HEK293T (cell line): ENCODE measurements at regions not wholly inside any gene's neighbourhood (a gene's known extent, or its start where the extent isn't known, plus 50 kb on each side); places are given as distances from the start of the nearest gene placed in this dataset.
A peak's percentile ranks its signal among the peaks of the same experiment; 100 is the strongest.

Experiments
- CTCF ChIA-PET: fragments of 350-600 bp; formaldehyde crosslinking; extraction: SDS; loops from one replicate; lab custom pipeline; 2021; ENCODE audit warnings: antibody characterized with exemption, inconsistent platforms; lab: Yijun Ruan, JAX
- POLR2A ChIA-PET: fragments of 350-600 bp; formaldehyde crosslinking; extraction: SDS; loops from one replicate; lab custom pipeline; 2020; ENCODE audit warnings: antibody characterized with exemption, inconsistent platforms; lab: Yijun Ruan, JAX
- DNase-seq: peaks from one replicate; pipeline ENCODE4 v3.0.0; 2012; ENCODE audit warnings: mixed read lengths; ENCODE audit errors: extremely low spot score
- ARNT ChIP-seq: fragments of 450-650 bp; IDR thresholded peaks from 2 replicates; pipeline ENCODE4 v1.6.1; 2017; ENCODE audit warnings: mild to moderate bottlenecking
- BHLHE40 ChIP-seq: fragments of 450-650 bp; IDR thresholded peaks from 2 replicates; pipeline ENCODE4 v1.6.1; 2016; ENCODE audit warnings: mild to moderate bottlenecking, moderate library complexity, borderline replicate concordance
- CTBP1 ChIP-seq: fragments of 450-650 bp; IDR thresholded peaks from 2 replicates; pipeline ENCODE4 v1.6.1; 2016; ENCODE audit warnings: borderline replicate concordance
- ELF4 ChIP-seq: fragments of 450-650 bp; IDR thresholded peaks from 2 replicates; pipeline ENCODE4 v1.6.1; 2017; ENCODE audit warnings: antibody characterized with exemption
- FOXA1 ChIP-seq: fragments of 450-650 bp; IDR thresholded peaks from 2 replicates; pipeline ENCODE4 v1.6.1; 2016; ENCODE audit warnings: mild to moderate bottlenecking
- FOXK2 ChIP-seq: fragments of 450-650 bp; IDR thresholded peaks from 2 replicates; pipeline ENCODE4 v1.6.1; 2016; ENCODE audit warnings: mild to moderate bottlenecking
- FOXM1 ChIP-seq: fragments of 450-650 bp; IDR thresholded peaks from 2 replicates; pipeline ENCODE4 v1.6.1; 2017; ENCODE audit warnings: mild to moderate bottlenecking, borderline replicate concordance
- HDGF ChIP-seq: fragments of 450-650 bp; IDR thresholded peaks from 2 replicates; pipeline ENCODE4 v1.6.1; 2017; ENCODE audit warnings: antibody characterized with exemption, borderline replicate concordance
- L3MBTL2 ChIP-seq: fragments of 450-650 bp; conservative IDR thresholded peaks from 2 replicates; pipeline ENCODE4 v1.6.1; 2016; ENCODE audit warnings: mild to moderate bottlenecking
- NFRKB ChIP-seq: fragments of 450-650 bp; IDR thresholded peaks from 2 replicates; pipeline ENCODE4 v1.6.1; 2016; ENCODE audit warnings: mild to moderate bottlenecking, moderate library complexity
- PKNOX1 ChIP-seq: fragments of 450-650 bp; IDR thresholded peaks from 2 replicates; pipeline ENCODE4 v1.6.1; 2016
- SUZ12 ChIP-seq: fragments of 450-650 bp; IDR thresholded peaks from 2 replicates; pipeline ENCODE4 v1.6.1; 2016; ENCODE audit warnings: mild to moderate bottlenecking
- TARDBP ChIP-seq: fragments of 450-650 bp; IDR thresholded peaks from 2 replicates; pipeline ENCODE4 v1.6.1; 2016
- ZNF384 ChIP-seq: fragments of 450-650 bp; IDR thresholded peaks from 2 replicates; pipeline ENCODE4 v1.6.1; 2016

DNA sequence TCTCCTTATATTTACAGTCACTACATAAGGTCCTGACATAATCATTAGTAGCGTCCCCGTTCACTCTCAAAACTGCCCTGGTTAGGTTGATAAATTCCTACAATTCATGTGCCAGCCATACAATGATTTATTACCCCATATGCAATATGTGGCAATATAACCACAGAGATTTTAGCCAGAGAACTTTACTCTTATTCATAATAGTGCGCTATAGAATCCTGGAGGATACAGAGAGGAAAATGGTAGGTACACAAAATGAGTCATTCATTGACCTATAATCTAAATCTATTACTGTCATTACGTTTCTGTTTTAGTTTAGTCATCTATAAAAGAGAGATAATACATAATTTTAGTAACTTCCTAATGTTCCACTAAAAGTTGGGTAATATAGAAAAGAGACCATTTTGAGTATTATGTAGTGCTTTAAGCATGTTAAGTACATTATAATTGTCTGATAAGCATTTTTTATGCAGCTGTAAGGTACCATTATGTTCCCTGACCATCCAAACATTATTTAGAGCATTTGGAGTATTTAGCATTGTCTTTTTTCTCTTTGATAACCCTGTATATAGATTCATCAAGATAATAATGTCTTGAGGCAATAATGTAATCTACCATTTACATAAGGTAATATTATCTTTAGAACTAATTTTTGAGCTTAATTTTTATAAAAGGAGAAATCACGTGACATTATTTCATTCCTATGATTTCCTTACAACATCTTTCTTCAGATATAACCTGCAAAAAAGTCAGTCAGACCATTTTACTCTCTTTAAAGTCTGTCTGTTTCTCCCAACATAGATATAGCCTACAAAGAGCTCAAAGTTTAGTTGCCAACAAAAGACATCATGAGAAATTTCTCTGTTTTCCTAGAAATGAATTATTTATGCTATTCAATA, 655.5 kb upstream of the ZNF608 start:
- ChIA-PET POLR2A (interaction anchor here (1.0 to 1.2 kb wide), 2 partner anchors 9 to 10 kb away, joined by 3 read pairs; no protein-coding TSS in a partner anchor), CTCF (no interaction called here)
- TF ChIP-seq PKNOX1 = peak; percentile 88
- no peak for TF ChIP-seq BHLHE40

GRCh38 chr5:125402787-125403186, 656.3 kb upstream of the ZNF608 start:
- ChIA-PET POLR2A (interaction anchor here (1.0 to 1.2 kb wide), 2 partner anchors 9 to 10 kb away, joined by 3 read pairs; no protein-coding TSS in a partner anchor), CTCF (no interaction called here)
- DNase-seq = no peak
- TF ChIP-seq FOXK2 = no peak
- no peak for TF ChIP-seq ELF4
- TF ChIP-seq ZNF384 = no peak
- no peak for TF ChIP-seq BHLHE40
- no peak for TF ChIP-seq SUZ12
- TF ChIP-seq NFRKB = no peak
- no peak for TF ChIP-seq FOXA1
- no peak for TF ChIP-seq TARDBP
- TF ChIP-seq FOXM1 = no peak
- no peak for TF ChIP-seq CTBP1

More for the DNA sequence above, 655.5 kb upstream of the ZNF608 start:
- DNase-seq = no peak

DNA sequence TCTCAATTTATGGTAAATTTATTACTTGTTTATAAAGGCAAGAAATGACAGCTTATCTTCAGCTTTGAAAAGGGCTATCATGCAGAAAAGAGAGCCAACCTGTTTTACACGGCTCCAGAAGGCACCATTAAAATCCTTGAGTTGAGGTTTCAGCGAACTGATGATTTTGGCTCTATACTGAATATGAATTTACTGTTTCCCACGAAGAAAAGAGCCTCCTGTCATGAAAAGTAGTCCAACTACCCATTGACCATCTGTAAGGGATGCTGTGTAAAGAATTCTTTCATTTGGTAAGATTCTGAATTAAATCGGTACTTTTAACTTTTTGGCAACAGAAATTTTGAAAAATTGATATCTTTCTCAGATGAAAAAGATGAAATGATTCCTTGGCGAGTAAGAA, 657.6 kb upstream of the ZNF608 start:
- ChIA-PET POLR2A (interaction anchor here (0.7 kb wide), 1 partner anchor 43 kb away, joined by 3 read pairs; no protein-coding TSS in a partner anchor), CTCF (no interaction called here)
- TF ChIP-seq BHLHE40 (no peak), ARNT (no peak)
- DNase-seq = no peak

GRCh38 chr5:125408448-125409233, 662.2 kb upstream of the ZNF608 start:
- peak; percentile 39 for DNase-seq
- ChIA-PET POLR2A (interaction anchor here (0.9 to 4.1 kb wide), 10 partner anchors 76 to 661 kb away, joined by 3 to 26 read pairs (median 6); no protein-coding TSS in a partner anchor), CTCF (interaction anchor here (0.7 to 1.2 kb wide), 3 partner anchors 82 to 692 kb away, joined by 3 to 6 read pairs (median 3); no protein-coding TSS in a partner anchor)

DNA sequence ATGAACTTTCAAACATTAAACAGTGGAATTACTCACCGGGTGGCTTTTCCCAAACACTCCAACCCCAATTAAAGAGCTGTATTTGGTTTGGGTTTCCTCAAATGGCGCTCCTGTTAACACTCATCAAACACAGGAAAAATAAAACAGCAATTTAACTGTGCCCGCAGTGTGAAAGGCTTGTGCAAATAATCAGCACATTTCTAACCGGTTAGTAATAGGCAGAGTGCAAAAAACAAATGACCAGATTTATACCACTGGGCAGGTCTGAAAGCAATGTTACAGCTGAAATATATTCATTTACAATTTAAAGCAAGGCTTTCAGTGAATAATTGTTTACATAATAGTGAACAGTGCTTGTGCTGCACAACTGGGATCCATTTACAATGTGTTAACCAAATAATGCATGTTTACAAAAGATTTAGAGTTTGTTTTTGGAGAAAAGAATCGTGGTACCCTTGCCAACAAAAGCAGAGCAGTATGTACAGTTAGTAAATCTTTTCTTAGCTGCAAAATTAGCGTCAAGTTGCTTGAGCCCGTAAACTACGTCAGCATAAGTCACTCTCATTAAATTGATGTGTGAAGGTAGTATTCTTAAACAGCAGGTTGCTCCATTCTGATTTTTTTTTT, 662.9 kb upstream of the ZNF608 start:
- ChIA-PET POLR2A (interaction anchor here (0.8 to 4.1 kb wide), 12 partner anchors 36 to 671 kb away, joined by 3 to 26 read pairs (median 4); no protein-coding TSS in a partner anchor), CTCF (interaction anchor here (0.6 to 1.2 kb wide), 9 partner anchors 83 to 1297 kb away, joined by 3 to 8 read pairs (median 3); no protein-coding TSS in a partner anchor)
- TF ChIP-seq ZNF384 = peak; percentile 86; the same call in 1 of the 2 replicates
- no peak for TF ChIP-seq L3MBTL2
- peak; percentile 92 for TF ChIP-seq FOXA1
- no peak for TF ChIP-seq BHLHE40
- TF ChIP-seq PKNOX1 = no peak; the same call in 1 of the 2 replicates
- no peak for TF ChIP-seq HDGF
- no peak for TF ChIP-seq FOXM1
- DNase-seq = peak; percentile 10

More at GRCh38 chr5:125408448-125409233, 662.2 kb upstream of the ZNF608 start:
- peak; percentile 78 for TF ChIP-seq PKNOX1
- peak; percentile 34; the same call in 1 of the 2 replicates for TF ChIP-seq ZNF384
- no peak for TF ChIP-seq FOXK2
- peak; percentile 72; the same call in 1 of the 2 replicates for TF ChIP-seq CTBP1
